K562 (cell line): ENCODE measurements at regions not wholly inside any gene's neighbourhood (a gene's known extent, or its start where the extent isn't known, plus 50 kb on each side); places are given as distances from the start of the nearest gene placed in this dataset.
"Not testable (repeated sequence)": the region's sequence is repeated elsewhere in the genome, so short reads cannot be mapped to it uniquely, and the experiment has no call there.

Source experiments
- ATAC-seq: fragments of 200-7000 bp; cut with Tn5 transposase; 3 replicates; pipeline ENCODE4 v1.9.1; 2020; ENCODE audit warnings: moderate library complexity
- BruUV-seq: library from RNA; stranded (reverse); fragments of 400-500 nt; replicated peaks from 2 replicates; lab custom pipeline; 2021; lab: Mats Ljungman, UMichigan
- CTCF ChIA-PET: fragments of 300-600 bp; formaldehyde crosslinking; extraction: SDS; loops from one replicate; lab custom pipeline; 2021; ENCODE audit warnings: low intra/inter-chr PET ratio; lab: Yijun Ruan, JAX
- POLR2A ChIA-PET: fragments of 300-600, 350-650 bp; sonication (Branson Sonifier 250); formaldehyde crosslinking; extraction: SDS; loops from one replicate; lab custom pipeline; 2021; ENCODE audit warnings: antibody characterized with exemption, inconsistent platforms; lab: Yijun Ruan, JAX
- DNase-seq, 4 experiments: peaks; one replicate each; pipeline versions ENCODE4 v3.0.0 to v3.0.0-alpha.2; 2011 to 2018; ENCODE audit warnings: low spot score in 3 of 4, mixed read lengths in 3 of 4; ENCODE audit errors: extremely low read depth in 1 of 4
- FAIRE-seq: peaks from 2 replicates; lab custom pipeline; 2011; peaks lifted over from hg19 to GRCh38; lab: Jason Lieb, UNC
- H2AFZ ChIP-seq: 2 replicates; pipeline ENCODE4 v1.6.0; 2011; ENCODE audit warnings: low read depth, low read length, control low read depth, inconsistent platforms
- H3K27ac ChIP-seq: fragments of 200-600 bp; 3 replicates; pipeline ENCODE4 v1.8.0; 2011; ENCODE audit warnings: low read depth, mild to moderate bottlenecking, control low read depth, inconsistent platforms, low read length, moderate library complexity, mixed read lengths; ENCODE audit errors: extremely low read depth
- H3K27me3 ChIP-seq, 2 experiments: fragments of 300-600 bp in 1 of 2; 2 replicates in 1 of 2; 3 replicates in 1 of 2; pipeline versions ENCODE4 v1.6.0 to v1.8.0; 2011; ENCODE audit warnings: inconsistent platforms in 2 of 2, low read length in 2 of 2, mild to moderate bottlenecking in 1 of 2, mixed read lengths in 1 of 2, moderate library complexity in 1 of 2; ENCODE audit not compliant: control insufficient read depth in 2 of 2, insufficient read depth in 2 of 2
- H3K36me3 ChIP-seq: fragments of 300-600 bp; 3 replicates; pipeline ENCODE4 v1.8.0; 2011; ENCODE audit warnings: mild to moderate bottlenecking, low read length, inconsistent platforms; ENCODE audit not compliant: control insufficient read depth, insufficient read depth
- H3K4me1 ChIP-seq, 2 experiments: fragments of 200-600 bp in 1 of 2; replicated peaks in 1 of 2; 2 replicates in 1 of 2; 3 replicates in 1 of 2; pipeline versions ENCODE4 v1.5.1 to v1.8.0; 2011; ENCODE audit warnings: inconsistent platforms in 2 of 2, low read length in 2 of 2, mild to moderate bottlenecking in 1 of 2, mixed read lengths in 1 of 2, moderate library complexity in 1 of 2; ENCODE audit not compliant: control insufficient read depth in 2 of 2, insufficient read depth in 2 of 2
- H3K4me2 ChIP-seq: 2 replicates; pipeline ENCODE4 v1.6.1; 2011; ENCODE audit warnings: low read length, control low read depth, inconsistent platforms, mixed read lengths; ENCODE audit not compliant: insufficient read depth
- H3K4me3 ChIP-seq: fragments of 200-600 bp; sonication (generic), shearing (Covaris generic); 2 replicates; pipeline ENCODE4 v1.5.1; 2016; ENCODE audit warnings: control low read depth, inconsistent platforms
- H3K79me2 ChIP-seq: fragments of 200-600 bp; 3 replicates; pipeline ENCODE4 v1.8.0; 2011; ENCODE audit warnings: low read length, inconsistent platforms; ENCODE audit not compliant: control insufficient read depth, insufficient read depth
- H3K9ac ChIP-seq, 2 experiments: 2 replicates each; pipeline versions ENCODE4 v1.6.0 to v1.6.1; 2011; ENCODE audit warnings: low read depth in 2 of 2, low read length in 2 of 2, control low read depth in 1 of 2, inconsistent platforms in 1 of 2, mild to moderate bottlenecking in 1 of 2, mixed read lengths in 1 of 2; ENCODE audit not compliant: insufficient read depth in 1 of 2
- H3K9me1 ChIP-seq: one replicate; pipeline ENCODE4 v1.6.0; 2011; ENCODE audit warnings: inconsistent platforms, mild to moderate bottlenecking, low read length, moderate library complexity; ENCODE audit not compliant: control insufficient read depth, insufficient read depth
- H3K9me3 ChIP-seq: replicated peaks from 2 replicates; pipeline ENCODE4 v1.5.1; 2011; ENCODE audit warnings: low read depth, low read length, inconsistent platforms; ENCODE audit not compliant: control insufficient read depth, insufficient read depth
- H4K20me1 ChIP-seq: replicated peaks from 2 replicates; pipeline ENCODE4 v1.6.1; 2011; ENCODE audit warnings: low read length, inconsistent platforms, mixed read lengths; ENCODE audit not compliant: control insufficient read depth, insufficient read depth
- CXXC5 ChIP-seq: fragments of 250-450 bp; sonication (Bioruptor Pico); IDR thresholded peaks from 2 replicates; pipeline ENCODE4 v1.8.0; 2022; ENCODE audit warnings: inconsistent platforms, mild to moderate bottlenecking, moderate library complexity
- MEF2D ChIP-seq: conservative IDR thresholded peaks from 2 replicates; pipeline ENCODE4 v1.6.1; 2016; ENCODE audit warnings: low read depth, missing genetic modification characterization, missing compliant biosample characterization
- MLLT1 ChIP-seq, 2 experiments: fragments of 450-650 bp; IDR thresholded peaks; 2 replicates each; pipeline ENCODE4 v1.6.1; 2016
- MYC ChIP-seq, 2 experiments: fragments of 250-450 bp in 1 of 2; sonication (Bioruptor Pico) in 1 of 2; IDR thresholded peaks; 2 replicates each; pipeline versions ENCODE4 v1.5.1 to v1.6.1; 2012 to 2021; ENCODE audit warnings: low read depth in 2 of 2, borderline replicate concordance in 1 of 2, improper control_type of control experiment in 1 of 2, low read length in 1 of 2, mild to moderate bottlenecking in 1 of 2, moderate library complexity in 1 of 2
- NFXL1 ChIP-seq: fragments of 450-650 bp; formaldehyde crosslinking; IDR thresholded peaks from 2 replicates; pipeline ENCODE4 v1.4.0; 2021; ENCODE audit warnings: mild to moderate bottlenecking
- SAP30 ChIP-seq: fragments of 200-600 bp; sonication (generic); IDR thresholded peaks from 2 replicates; pipeline ENCODE4 v1.6.1; 2012; ENCODE audit warnings: borderline replicate concordance, low read depth, mild to moderate bottlenecking, moderate library complexity, low read length, control low read depth, inconsistent platforms; ENCODE audit not compliant: insufficient read depth, poor library complexity, severe bottlenecking
- ZC3H11A ChIP-seq: IDR thresholded peaks from 2 replicates; pipeline ENCODE4 v1.6.1; 2012; ENCODE audit warnings: low read depth, low read length, improper control_type of control experiment
- ZNF197 ChIP-seq: fragments of 200-800 bp; sonication (Bioruptor generic); IDR thresholded peaks from 2 replicates; pipeline ENCODE4 v1.6.1; 2016; ENCODE audit warnings: low read depth, missing genetic modification characterization, missing compliant biosample characterization
- WGBS: fragments of 100-300 bp; shearing (Covaris generic); methylation state at CpG from one replicate; pipeline ENCODE4 v1.1.6; 2016; ENCODE audit warnings: low coverage, mixed read lengths; ENCODE audit not compliant: insufficient coverage; ENCODE audit errors: missing lambda C conversion rate; 5-methylcytosine and 5-hydroxymethylcytosine counted together
- in situ Hi-C: fragments of 300-500 bp; cut with MboI; formaldehyde crosslinking; loops from 4 replicates; pipeline ENCODE4 v1.15.0; 2018; ENCODE audit warnings: inconsistent platforms, mixed read lengths
- intact Hi-C: fragments of 100-400 bp; cut with micrococcal nuclease; formaldehyde crosslinking; loops from 2 replicates; pipeline ENCODE4 v1.14.2; 2022

DNA sequence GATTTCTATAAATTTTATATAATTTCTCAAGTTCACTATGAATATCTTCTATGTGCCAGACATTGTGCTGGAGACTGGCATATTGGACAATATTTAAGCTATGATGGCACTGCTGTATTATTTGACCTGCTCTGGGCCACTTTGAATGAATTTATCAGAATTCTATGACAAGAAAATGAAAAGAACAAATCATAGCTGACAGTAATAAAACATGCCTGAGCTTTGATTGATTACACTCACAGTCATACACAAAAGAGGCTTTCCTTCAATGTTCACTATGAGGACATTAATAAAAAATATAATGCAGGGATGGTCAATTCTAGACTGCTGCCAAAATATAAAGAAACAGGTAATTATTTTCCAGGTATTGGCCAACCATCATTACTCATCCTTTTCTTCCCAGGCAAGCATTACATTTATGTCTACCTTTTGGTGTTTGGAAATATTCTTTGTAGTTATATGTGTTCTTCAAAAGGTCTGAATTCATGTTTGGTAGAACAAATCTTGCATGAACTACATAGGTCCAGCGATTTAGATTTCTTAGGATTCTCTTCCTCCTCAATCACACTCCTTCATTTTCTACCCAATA lies 81.0 kb upstream of the ALCAM start (continued):
- TF ChIP-seq MEF2D (tag) (no peak), ZC3H11A (no peak), MLLT1 (IDR thresholded peaks at IDR 0.05) (no peak), NFXL1 (CRISPR knock-in tag) (no peak), MYC (IDR thresholded peaks at IDR 0.05; ENCODE audit: low read depth, low read length) (no peak), MYC (CRISPR knock-in tag; IDR thresholded peaks at IDR 0.05; ENCODE audit: borderline replicate concordance, low read depth) (no peak), ZNF197 (CRISPR knock-in tag) (no peak)

DNA sequence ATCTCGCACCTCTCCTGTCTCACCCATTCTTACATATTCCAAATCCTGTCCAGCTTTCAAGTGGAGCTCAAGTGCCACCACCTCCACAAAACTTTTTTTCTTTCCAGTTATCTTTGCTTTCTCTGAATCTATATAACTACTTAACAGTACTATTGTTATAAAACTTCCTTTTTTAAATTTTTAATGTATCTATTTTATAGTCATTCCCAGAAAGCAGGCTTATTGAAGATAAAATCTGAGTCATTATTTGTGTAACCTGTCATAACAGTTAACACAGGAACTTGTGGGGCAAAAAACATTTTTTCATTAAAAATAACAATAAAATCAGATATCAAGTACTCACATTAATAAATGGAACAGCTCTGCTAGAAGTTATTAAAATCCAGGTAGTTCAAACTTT lies 73.3 kb upstream of the ALCAM start:
- intact Hi-C loops, result no loop called here

DNA sequence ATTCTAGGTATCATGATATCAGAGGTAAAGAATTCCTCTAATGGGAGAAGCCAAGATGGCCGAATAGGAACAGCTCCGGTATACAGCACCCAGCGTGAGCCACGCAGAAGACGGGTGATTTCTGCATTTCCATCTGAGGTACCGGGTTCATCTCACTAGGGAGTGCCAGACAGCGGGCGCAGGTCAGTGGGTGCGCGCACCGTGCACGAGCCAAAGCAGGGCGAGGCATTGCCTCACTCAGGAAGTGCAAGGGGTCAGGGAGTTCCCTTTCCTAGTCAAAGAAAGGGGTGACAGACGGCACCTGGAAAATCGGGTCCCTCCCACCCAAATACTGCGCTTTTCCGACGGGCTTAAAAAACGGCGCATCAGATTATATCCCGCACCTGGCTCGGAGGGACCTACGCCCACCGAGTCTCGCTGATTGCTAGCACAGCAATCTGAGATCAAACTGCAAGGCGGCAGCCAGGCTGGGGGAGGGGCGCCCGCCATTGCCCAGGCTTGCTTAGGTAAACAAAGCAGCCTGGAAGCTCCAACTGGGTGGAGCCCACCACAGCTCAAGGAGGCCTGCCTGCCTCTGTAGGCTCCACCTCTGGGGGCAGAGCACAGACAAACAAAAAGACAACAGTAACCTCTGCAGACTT lies 70.4 kb upstream of the ALCAM start:
- H3K9ac ChIP-seq, DNase-seq, H3K27me3 ChIP-seq, in situ Hi-C loops, H3K4me2 ChIP-seq, intact Hi-C loops, H3K9me3 ChIP-seq, H3K36me3 ChIP-seq, POLR2A ChIA-PET, CTCF ChIA-PET, BruUV-seq, FAIRE-seq, H3K4me3 ChIP-seq, H3K27ac ChIP-seq, H2AFZ ChIP-seq, H3K9me1 ChIP-seq, H3K79me2 ChIP-seq, ATAC-seq, H4K20me1 ChIP-seq, H3K4me1 ChIP-seq: not testable (repeated sequence)
- 0% methylated on average over 12 of the region's 28 CpGs for WGBS

More for the DNA sequence above, 73.3 kb upstream of the ALCAM start:
- H3K36me3 ChIP-seq, result no peaks in the 10 kb centered on the region
- no TSS peak for BruUV-seq
- WGBS, result 9% methylated on average over 1 of the region's 1 CpG
- no peak overlapping the region for H3K4me3 ChIP-seq
- no peak for FAIRE-seq
- in situ Hi-C loops, result no loop called here
- H3K9me1 ChIP-seq, result no peaks in the 10 kb centered on the region
- no peak overlapping the region for H3K9ac ChIP-seq
- H3K9me3 ChIP-seq, result no peaks in the 10 kb centered on the region
- no peak for ATAC-seq
- no peaks in the 10 kb centered on the region for H3K27me3 ChIP-seq
- TF ChIP-seq SAP30 (no peak), CXXC5 (CRISPR knock-in tag) (no peak)
- POLR2A ChIA-PET, result no interaction called here
- no peaks in the 10 kb centered on the region for H4K20me1 ChIP-seq
- no peaks in the 10 kb centered on the region for H3K79me2 ChIP-seq
- no peak overlapping the region for H2AFZ ChIP-seq
- H3K4me1 ChIP-seq, result no peaks in the 10 kb centered on the region
- H3K4me2 ChIP-seq, result no peak overlapping the region
- CTCF ChIA-PET, result no interaction called here
- DNase-seq, result no peak
- H3K27ac ChIP-seq, result no peak overlapping the region
